ENCODE measurements at regions not wholly inside any gene's neighbourhood (a gene's known extent, or its start where the extent isn't known, plus 50 kb on each side); places are given as distances from the start of the nearest gene placed in this dataset.

DNA sequence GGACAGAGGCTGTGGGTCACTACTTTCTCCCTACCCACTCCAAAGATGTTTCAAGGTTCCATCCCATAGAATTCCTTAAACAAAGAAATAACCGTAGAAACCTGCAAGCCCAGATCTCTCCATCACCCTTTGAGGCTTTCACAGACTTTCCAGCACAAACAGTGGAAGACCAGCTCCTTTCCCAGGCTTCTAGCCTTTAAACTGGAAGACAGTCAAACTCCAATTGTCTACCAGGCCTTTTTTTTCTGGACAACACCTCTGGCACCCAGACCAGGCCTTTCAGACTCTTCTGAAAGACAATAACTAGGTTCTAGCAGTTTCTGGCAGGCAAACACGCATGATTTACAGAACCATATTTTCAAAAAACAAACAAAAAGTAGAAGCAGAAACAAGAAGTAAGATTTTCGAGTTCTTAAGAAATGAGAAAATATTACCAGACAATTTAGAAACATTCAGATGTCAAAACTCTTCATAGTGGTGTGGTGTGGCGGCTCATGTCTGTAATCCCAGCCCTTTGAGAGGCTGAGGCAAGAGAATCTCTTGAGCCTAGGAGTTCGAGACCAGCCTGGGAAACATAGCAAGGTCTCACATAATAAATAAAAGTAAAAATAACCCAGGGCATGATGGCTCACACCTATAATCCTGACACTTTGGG, 73.0 kb upstream of the EPCAM start:
- Histone ChIP-seq H3K27me3 (ENCODE audit: control insufficient read depth, insufficient read depth, low read length) (no peaks in the 10 kb centered on the region), H3K36me3 (ENCODE audit: control insufficient read depth, insufficient read depth, low read length) (no peaks in the 10 kb centered on the region), H3K9me3 (ENCODE audit: control insufficient read depth, insufficient read depth, low read depth, low read length) (no peaks in the 10 kb centered on the region), H3K4me3 (ENCODE audit: low read depth in 2 of 2, low read length in 2 of 2) (no peak overlapping the region), H3K4me1 (ENCODE audit: control insufficient read depth, insufficient read depth, low read length) (no peaks in the 10 kb centered on the region), H3K27ac (ENCODE audit: low read length) (no peak overlapping the region)
- BruUV-seq (replicated peaks) = no TSS peak
- in situ Hi-C loops (cut with HindIII; ENCODE audit: low pct_unique_long_range_greater_than_20kb, low sequenced_read_pairs) (no loop called here), intact Hi-C loops (cut with micrococcal nuclease; ENCODE audit: unreplicated experiment) (no loop called here)
- ATAC-seq (no peak), DNase-seq (ENCODE audit: low read depth, low spot score) (no peak)
- CTCF ChIA-PET = no interaction called here
- TF ChIP-seq POLR2AphosphoS5 (IDR thresholded peaks at IDR 0.05; ENCODE audit: low read depth, low read length) (no peak), TCF7L2 (IDR thresholded peaks at IDR 0.05; ENCODE audit: low read depth, low read length) (no peak), SIN3A (IDR thresholded peaks at IDR 0.05; ENCODE audit: borderline replicate concordance, insufficient read depth, low read depth, low read length) (no peak)
- TF ChIP-seq, protein P1, sequence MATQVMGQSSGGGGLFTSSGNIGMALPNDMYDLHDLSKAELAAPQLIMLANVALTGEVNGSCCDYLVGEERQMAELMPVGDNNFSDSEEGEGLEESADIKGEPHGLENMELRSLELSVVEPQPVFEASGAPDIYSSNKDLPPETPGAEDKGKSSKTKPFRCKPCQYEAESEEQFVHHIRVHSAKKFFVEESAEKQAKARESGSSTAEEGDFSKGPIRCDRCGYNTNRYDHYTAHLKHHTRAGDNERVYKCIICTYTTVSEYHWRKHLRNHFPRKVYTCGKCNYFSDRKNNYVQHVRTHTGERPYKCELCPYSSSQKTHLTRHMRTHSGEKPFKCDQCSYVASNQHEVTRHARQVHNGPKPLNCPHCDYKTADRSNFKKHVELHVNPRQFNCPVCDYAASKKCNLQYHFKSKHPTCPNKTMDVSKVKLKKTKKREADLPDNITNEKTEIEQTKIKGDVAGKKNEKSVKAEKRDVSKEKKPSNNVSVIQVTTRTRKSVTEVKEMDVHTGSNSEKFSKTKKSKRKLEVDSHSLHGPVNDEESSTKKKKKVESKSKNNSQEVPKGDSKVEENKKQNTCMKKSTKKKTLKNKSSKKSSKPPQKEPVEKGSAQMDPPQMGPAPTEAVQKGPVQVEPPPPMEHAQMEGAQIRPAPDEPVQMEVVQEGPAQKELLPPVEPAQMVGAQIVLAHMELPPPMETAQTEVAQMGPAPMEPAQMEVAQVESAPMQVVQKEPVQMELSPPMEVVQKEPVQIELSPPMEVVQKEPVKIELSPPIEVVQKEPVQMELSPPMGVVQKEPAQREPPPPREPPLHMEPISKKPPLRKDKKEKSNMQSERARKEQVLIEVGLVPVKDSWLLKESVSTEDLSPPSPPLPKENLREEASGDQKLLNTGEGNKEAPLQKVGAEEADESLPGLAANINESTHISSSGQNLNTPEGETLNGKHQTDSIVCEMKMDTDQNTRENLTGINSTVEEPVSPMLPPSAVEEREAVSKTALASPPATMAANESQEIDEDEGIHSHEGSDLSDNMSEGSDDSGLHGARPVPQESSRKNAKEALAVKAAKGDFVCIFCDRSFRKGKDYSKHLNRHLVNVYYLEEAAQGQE (IDR thresholded peaks at IDR 0.05; ENCODE audit: insufficient read depth in 1 of 2, low read depth in 2 of 2, low read length in 1 of 2) = no peak
- TF ChIP-seq, protein P2, sequence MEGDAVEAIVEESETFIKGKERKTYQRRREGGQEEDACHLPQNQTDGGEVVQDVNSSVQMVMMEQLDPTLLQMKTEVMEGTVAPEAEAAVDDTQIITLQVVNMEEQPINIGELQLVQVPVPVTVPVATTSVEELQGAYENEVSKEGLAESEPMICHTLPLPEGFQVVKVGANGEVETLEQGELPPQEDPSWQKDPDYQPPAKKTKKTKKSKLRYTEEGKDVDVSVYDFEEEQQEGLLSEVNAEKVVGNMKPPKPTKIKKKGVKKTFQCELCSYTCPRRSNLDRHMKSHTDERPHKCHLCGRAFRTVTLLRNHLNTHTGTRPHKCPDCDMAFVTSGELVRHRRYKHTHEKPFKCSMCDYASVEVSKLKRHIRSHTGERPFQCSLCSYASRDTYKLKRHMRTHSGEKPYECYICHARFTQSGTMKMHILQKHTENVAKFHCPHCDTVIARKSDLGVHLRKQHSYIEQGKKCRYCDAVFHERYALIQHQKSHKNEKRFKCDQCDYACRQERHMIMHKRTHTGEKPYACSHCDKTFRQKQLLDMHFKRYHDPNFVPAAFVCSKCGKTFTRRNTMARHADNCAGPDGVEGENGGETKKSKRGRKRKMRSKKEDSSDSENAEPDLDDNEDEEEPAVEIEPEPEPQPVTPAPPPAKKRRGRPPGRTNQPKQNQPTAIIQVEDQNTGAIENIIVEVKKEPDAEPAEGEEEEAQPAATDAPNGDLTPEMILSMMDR (IDR thresholded peaks at IDR 0.05) = no peak
- POLR2A ChIA-PET = no interaction called here

DNA sequence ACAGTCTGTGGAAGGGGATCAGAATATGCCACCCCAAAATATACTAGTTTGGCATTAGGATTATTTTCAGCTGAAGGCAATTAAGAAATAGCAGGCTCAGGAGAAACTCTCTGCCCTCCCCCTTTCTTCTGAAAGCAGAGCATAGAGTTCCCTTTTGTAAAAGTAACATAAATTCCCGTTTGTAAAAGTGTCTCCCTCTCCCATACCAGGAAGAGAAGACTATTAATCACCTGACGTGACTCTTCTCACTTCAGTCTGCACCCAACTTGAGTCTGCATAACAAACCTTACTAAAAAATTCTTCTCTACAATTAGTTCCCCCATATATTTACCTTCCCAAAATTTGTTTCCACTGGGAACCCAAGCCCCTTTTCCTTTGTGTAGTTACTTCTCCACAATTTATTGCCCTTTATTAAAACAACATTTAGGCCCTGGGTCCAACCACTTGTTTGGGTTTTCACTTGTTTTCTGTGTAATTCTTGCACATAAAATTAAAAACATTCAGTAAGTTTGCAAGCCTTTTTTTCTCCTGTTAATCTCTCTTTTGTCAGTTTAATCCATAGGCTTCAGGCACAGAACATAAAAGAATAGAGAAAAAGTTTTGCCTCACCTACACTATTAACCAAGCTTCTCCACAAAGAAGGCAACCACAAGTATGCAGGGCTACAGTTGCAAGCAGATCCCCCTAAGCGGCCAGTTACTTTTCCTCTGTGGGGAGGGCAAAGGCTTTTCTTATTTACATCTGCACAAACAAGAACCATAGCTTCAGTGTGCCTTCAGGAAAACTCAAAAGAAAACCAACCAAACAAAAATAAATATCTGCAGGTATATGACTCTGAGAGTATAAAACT, 73.8 kb upstream of the EPCAM start:
- Histone ChIP-seq H3K4me3 (ENCODE audit: low read depth in 2 of 2, low read length in 2 of 2) (no peak overlapping the region), H3K9me3 (ENCODE audit: control insufficient read depth, insufficient read depth, low read depth, low read length) (no peaks in the 10 kb centered on the region), H3K4me1 (ENCODE audit: control insufficient read depth, insufficient read depth, low read length) (no peaks in the 10 kb centered on the region), H3K27me3 (ENCODE audit: control insufficient read depth, insufficient read depth, low read length) (no peaks in the 10 kb centered on the region), H3K27ac (ENCODE audit: low read length) (no peak overlapping the region), H3K36me3 (ENCODE audit: control insufficient read depth, insufficient read depth, low read length) (no peaks in the 10 kb centered on the region)
- intact Hi-C loops (cut with micrococcal nuclease; ENCODE audit: unreplicated experiment) (no loop called here), in situ Hi-C loops (cut with HindIII; ENCODE audit: low pct_unique_long_range_greater_than_20kb, low sequenced_read_pairs) (no loop called here)
- CTCF ChIA-PET = no interaction called here
- BruUV-seq (replicated peaks) = no TSS peak
- DNase-seq (ENCODE audit: low read depth, low spot score) (no peak), ATAC-seq (no peak)
- POLR2A ChIA-PET = interaction anchor here (0.5 kb wide), 1 partner anchor 116 kb away, joined by 5 read pairs; no protein-coding TSS in a partner anchor
- TF ChIP-seq SIN3A (IDR thresholded peaks at IDR 0.05; ENCODE audit: borderline replicate concordance, insufficient read depth, low read depth, low read length) = no peak
- TF ChIP-seq, protein P1 (IDR thresholded peaks at IDR 0.05; ENCODE audit: insufficient read depth in 1 of 2, low read depth in 2 of 2, low read length in 1 of 2) = no peak
- TF ChIP-seq TCF7L2 (IDR thresholded peaks at IDR 0.05; ENCODE audit: low read depth, low read length) = no peak
- TF ChIP-seq POLR2AphosphoS5 (IDR thresholded peaks at IDR 0.05; ENCODE audit: low read depth, low read length) = no peak
- TF ChIP-seq, protein P2 (IDR thresholded peaks at IDR 0.05) = no peak

Data from Panc1 (cell line).